Forelimb muscle (tissue), 1 donor: ENCODE measurements at regions not wholly inside any gene's neighbourhood (a gene's known extent, or its start where the extent isn't known, plus 50 kb on each side); places are given as distances from the start of the nearest gene placed in this dataset.
"Not testable (repeated sequence)": the region's sequence is repeated elsewhere in the genome, so short reads cannot be mapped to it uniquely, and the experiment has no call there.

ENCODE experiments used
- DNase-seq: peaks from one replicate; pipeline ENCODE4 v3.0.0-alpha.2; 2013; ENCODE audit warnings: low read depth

GRCh38 chr2:123696799-123697410, 328.2 kb upstream of the CNTNAP5 start:
- no peak for DNase-seq

- no peak for DNase-seq
These were observed 309.6 kb upstream of the CNTNAP5 start for GRCh38 chr2:123715467-123715982.

- peak; percentile 40 for DNase-seq
These were observed 307.3 kb upstream of the CNTNAP5 start for GRCh38 chr2:123717636-123718334.

GRCh38 chr2:123720760-123721159, 304.3 kb upstream of the CNTNAP5 start:
- no peak for DNase-seq

- no peak for DNase-seq
These were observed 301.4 kb upstream of the CNTNAP5 start for GRCh38 chr2:123723706-123724105.

GRCh38 chr2:123732563-123732962, 292.5 kb upstream of the CNTNAP5 start:
- DNase-seq: no peak

GRCh38 chr2:123737371-123737770, 287.7 kb upstream of the CNTNAP5 start:
- DNase-seq: no peak

- DNase-seq: no peak
These were observed 286.4 kb upstream of the CNTNAP5 start for GRCh38 chr2:123738643-123739042.

GRCh38 chr2:123746006-123746405, 279.1 kb upstream of the CNTNAP5 start:
- DNase-seq: no peak

- no peak for DNase-seq
These were observed 277.8 kb upstream of the CNTNAP5 start for GRCh38 chr2:123747326-123747725.

GRCh38 chr2:123762221-123762620, 262.9 kb upstream of the CNTNAP5 start:
- no peak for DNase-seq

- no peak for DNase-seq
These were observed 256.9 kb upstream of the CNTNAP5 start for GRCh38 chr2:123768233-123768632.

GRCh38 chr2:123769001-123769400, 256.1 kb upstream of the CNTNAP5 start:
- no peak for DNase-seq

- no peak for DNase-seq
These were observed 253.9 kb upstream of the CNTNAP5 start for GRCh38 chr2:123770996-123771720.

- DNase-seq: no peak
These were observed 253.0 kb upstream of the CNTNAP5 start for GRCh38 chr2:123771928-123772632.

GRCh38 chr2:123777116-123777515, 248.0 kb upstream of the CNTNAP5 start:
- no peak for DNase-seq

GRCh38 chr2:123783164-123783563, 241.9 kb upstream of the CNTNAP5 start:
- DNase-seq: no peak

GRCh38 chr2:123785332-123785731, 239.8 kb upstream of the CNTNAP5 start:
- DNase-seq: no peak

- DNase-seq: no peak
These were observed 233.9 kb upstream of the CNTNAP5 start for GRCh38 chr2:123791207-123791606.

- DNase-seq: no peak
These were observed 233.4 kb upstream of the CNTNAP5 start for GRCh38 chr2:123791684-123792083.

- not testable (repeated sequence) for DNase-seq
These were observed 221.0 kb upstream of the CNTNAP5 start for GRCh38 chr2:123804126-123804525.

- DNase-seq: not testable (repeated sequence)
These were observed 219.3 kb upstream of the CNTNAP5 start for GRCh38 chr2:123805746-123806145.
